ENCODE measurements at regions not wholly inside any gene's neighbourhood (a gene's known extent, or its start where the extent isn't known, plus 50 kb on each side); places are given as distances from the start of the nearest gene placed in this dataset.

DNA sequence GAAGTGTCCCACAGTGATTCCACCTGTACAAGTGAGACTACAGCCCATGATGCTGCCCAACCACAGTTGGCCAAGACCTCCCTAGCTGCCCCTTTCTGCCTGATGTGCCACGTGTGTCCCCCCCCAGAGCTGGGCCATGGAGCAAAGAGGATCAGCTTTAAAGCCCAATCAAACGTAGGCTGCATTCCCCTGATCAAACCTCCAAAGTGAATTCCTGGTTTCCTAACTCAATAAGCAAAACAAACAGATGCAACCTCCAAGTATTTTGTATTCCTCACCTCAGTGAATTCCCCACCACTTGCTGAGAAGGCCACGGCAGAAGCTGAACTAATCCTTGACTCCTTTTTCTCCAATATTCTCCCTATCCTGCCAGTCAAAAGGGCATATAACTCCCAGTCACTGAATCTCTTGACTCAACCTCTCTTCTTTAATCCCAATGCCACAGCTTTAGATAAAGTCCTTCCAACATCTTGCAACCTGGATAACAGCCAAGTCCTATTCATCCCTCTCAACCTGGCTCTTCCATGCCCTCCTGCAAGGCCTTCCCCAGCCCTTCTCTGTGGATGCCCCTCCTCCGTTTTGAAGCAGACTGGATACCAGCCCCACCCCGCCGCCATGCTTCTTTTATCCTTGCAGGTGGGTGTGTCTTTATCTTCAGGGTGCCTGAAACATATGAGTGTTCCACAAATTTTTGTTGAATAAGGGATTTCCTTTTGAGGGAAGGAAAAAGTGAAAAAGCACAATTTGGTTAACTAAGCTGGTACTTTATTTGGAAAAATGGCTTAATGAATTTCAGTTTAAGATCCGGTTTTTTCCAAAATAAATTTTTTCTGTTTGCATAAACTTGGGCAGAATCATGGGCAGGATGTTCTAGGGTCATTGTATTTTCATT lies 285.2 kb upstream of the MKLN1 start:
- TF ChIP-seq, protein P1, sequence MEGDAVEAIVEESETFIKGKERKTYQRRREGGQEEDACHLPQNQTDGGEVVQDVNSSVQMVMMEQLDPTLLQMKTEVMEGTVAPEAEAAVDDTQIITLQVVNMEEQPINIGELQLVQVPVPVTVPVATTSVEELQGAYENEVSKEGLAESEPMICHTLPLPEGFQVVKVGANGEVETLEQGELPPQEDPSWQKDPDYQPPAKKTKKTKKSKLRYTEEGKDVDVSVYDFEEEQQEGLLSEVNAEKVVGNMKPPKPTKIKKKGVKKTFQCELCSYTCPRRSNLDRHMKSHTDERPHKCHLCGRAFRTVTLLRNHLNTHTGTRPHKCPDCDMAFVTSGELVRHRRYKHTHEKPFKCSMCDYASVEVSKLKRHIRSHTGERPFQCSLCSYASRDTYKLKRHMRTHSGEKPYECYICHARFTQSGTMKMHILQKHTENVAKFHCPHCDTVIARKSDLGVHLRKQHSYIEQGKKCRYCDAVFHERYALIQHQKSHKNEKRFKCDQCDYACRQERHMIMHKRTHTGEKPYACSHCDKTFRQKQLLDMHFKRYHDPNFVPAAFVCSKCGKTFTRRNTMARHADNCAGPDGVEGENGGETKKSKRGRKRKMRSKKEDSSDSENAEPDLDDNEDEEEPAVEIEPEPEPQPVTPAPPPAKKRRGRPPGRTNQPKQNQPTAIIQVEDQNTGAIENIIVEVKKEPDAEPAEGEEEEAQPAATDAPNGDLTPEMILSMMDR (IDR thresholded peaks at IDR 0.05) = no peak
- no peak for TF ChIP-seq POLR2A (IDR thresholded peaks at IDR 0.05; ENCODE audit: low read depth)
- TF ChIP-seq POLR2AphosphoS5 (IDR thresholded peaks at IDR 0.05) = no peak

All from esophagus muscularis mucosa (tissue), 3 donors.